B cell (primary cell): ENCODE measurements at regions not wholly inside any gene's neighbourhood (a gene's known extent, or its start where the extent isn't known, plus 50 kb on each side); places are given as distances from the start of the nearest gene placed in this dataset.

ENCODE experiments used
- EZH2 ChIP-seq: IDR thresholded peaks from 2 replicates; pipeline ENCODE4 v1.6.1; 2012; ENCODE audit warnings: borderline replicate concordance, low read depth, mild to moderate bottlenecking, moderate library complexity, low read length; ENCODE audit not compliant: insufficient read depth, poor library complexity, severe bottlenecking
- TF ChIP-seq, protein P1 (sequence below): fragments of 200-600 bp; IDR thresholded peaks from one replicate; pipeline ENCODE4 v1.8.0; 2022; ENCODE audit warnings: antibody characterized with exemption, mild to moderate bottlenecking

DNA sequence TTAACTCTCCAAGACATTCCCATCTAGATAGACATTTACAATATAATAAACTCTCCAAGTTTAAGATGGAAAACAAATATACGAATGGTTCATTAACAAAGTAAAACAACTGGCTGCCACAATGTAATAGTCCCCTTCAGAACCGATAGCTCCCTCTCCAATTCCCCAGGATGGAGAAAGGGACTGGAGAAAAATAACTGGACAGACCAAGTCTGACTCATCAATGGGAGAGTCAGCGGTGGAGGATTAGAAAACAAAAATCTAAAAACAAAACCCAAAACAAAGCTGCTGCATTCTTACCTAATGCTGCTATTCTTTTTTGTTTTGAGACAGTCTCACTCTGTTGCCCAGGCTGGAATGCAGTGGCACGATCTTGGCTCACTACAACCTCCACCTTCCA, 468.1 kb downstream of the SHQ1 start:
- TF ChIP-seq, protein P1, sequence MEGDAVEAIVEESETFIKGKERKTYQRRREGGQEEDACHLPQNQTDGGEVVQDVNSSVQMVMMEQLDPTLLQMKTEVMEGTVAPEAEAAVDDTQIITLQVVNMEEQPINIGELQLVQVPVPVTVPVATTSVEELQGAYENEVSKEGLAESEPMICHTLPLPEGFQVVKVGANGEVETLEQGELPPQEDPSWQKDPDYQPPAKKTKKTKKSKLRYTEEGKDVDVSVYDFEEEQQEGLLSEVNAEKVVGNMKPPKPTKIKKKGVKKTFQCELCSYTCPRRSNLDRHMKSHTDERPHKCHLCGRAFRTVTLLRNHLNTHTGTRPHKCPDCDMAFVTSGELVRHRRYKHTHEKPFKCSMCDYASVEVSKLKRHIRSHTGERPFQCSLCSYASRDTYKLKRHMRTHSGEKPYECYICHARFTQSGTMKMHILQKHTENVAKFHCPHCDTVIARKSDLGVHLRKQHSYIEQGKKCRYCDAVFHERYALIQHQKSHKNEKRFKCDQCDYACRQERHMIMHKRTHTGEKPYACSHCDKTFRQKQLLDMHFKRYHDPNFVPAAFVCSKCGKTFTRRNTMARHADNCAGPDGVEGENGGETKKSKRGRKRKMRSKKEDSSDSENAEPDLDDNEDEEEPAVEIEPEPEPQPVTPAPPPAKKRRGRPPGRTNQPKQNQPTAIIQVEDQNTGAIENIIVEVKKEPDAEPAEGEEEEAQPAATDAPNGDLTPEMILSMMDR = no peak
- TF ChIP-seq EZH2 = no peak
